Testis (tissue), 2 donors: ENCODE measurements at regions not wholly inside any gene's neighbourhood (a gene's known extent, or its start where the extent isn't known, plus 50 kb on each side); places are given as distances from the start of the nearest gene placed in this dataset.
"Not testable (repeated sequence)": the region's sequence is repeated elsewhere in the genome, so short reads cannot be mapped to it uniquely, and the experiment has no call there.

Source experiments
- DNase-seq: peaks from one replicate; pipeline ENCODE4 v3.0.0-alpha.2; 2019
- H3K27ac ChIP-seq, 2 donors: fragments of 200-600 bp; sonication (generic); one replicate each; pipeline ENCODE4 v1.5.1; 2019
- H3K27me3 ChIP-seq: fragments of 200-600 bp; sonication (generic); one replicate; pipeline ENCODE4 v1.5.1; 2019
- H3K36me3 ChIP-seq: fragments of 200-600 bp; sonication (generic); one replicate; pipeline ENCODE4 v1.5.1; 2017; ENCODE audit warnings: low read depth; ENCODE audit errors: missing control alignments
- H3K4me1 ChIP-seq: fragments of 200-600 bp; sonication (generic); one replicate; pipeline ENCODE4 v1.5.1; 2019
- H3K4me3 ChIP-seq, 2 donors: fragments of 200-600 bp; sonication (generic); one replicate each; pipeline ENCODE4 v1.5.1; 2017 to 2019
- H3K9me3 ChIP-seq: fragments of 200-600 bp; sonication (generic); one replicate; pipeline ENCODE4 v1.5.1; 2017
- POLR2A ChIP-seq: fragments of 450-650 bp; IDR thresholded peaks from one replicate; pipeline ENCODE4 v1.6.1; 2017; ENCODE audit warnings: antibody characterized with exemption, mild to moderate bottlenecking, moderate library complexity
- WGBS, 2 donors: methylation state at CpG; one replicate each; pipeline ENCODE4 v1.1.5; 2018; 5-methylcytosine and 5-hydroxymethylcytosine counted together
- intact Hi-C: fragments of 100-400 bp; cut with DNase I; formaldehyde crosslinking; loops from one replicate; pipeline ENCODE4 v1.15.1; 2023; ENCODE audit warnings: low total_unique reads
- TF ChIP-seq, protein P1 (sequence below), 3 experiments: fragments of 450-650 bp in 2 of 3; fragments of 200-600 bp in 1 of 3; sonication (generic) in 1 of 3; IDR thresholded peaks; one replicate each; pipeline ENCODE4 v1.5.1; 2016 to 2019; ENCODE audit warnings: antibody characterized with exemption in 3 of 3, mild to moderate bottlenecking in 2 of 3, moderate library complexity in 1 of 3

DNA sequence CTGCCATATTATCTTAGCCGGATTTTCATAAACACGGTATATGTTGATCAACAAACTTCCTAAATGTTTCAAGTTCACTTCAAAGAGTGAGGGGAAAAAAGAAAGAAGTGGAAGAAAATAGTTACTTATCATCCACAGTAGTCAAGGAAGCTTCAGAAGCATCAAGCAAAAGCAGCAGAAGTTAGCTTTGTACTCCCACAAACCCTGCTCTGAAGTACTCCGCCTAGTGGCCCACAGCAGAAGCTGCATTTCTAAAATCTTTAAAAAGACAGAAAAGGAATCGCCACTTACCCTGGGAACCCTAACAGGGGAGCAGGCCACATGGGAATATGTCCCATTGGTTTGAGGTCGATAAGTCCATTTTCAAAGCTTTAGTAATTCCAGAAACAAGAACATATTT is 158.1 kb downstream of the FOXD4L6 start:
- TF ChIP-seq, protein P1, sequence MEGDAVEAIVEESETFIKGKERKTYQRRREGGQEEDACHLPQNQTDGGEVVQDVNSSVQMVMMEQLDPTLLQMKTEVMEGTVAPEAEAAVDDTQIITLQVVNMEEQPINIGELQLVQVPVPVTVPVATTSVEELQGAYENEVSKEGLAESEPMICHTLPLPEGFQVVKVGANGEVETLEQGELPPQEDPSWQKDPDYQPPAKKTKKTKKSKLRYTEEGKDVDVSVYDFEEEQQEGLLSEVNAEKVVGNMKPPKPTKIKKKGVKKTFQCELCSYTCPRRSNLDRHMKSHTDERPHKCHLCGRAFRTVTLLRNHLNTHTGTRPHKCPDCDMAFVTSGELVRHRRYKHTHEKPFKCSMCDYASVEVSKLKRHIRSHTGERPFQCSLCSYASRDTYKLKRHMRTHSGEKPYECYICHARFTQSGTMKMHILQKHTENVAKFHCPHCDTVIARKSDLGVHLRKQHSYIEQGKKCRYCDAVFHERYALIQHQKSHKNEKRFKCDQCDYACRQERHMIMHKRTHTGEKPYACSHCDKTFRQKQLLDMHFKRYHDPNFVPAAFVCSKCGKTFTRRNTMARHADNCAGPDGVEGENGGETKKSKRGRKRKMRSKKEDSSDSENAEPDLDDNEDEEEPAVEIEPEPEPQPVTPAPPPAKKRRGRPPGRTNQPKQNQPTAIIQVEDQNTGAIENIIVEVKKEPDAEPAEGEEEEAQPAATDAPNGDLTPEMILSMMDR (IDR thresholded peaks at IDR 0.05): peak in 1 of 3 experiments; percentile 37
- H3K4me1 ChIP-seq, H3K9me3 ChIP-seq, H3K27ac ChIP-seq, H3K36me3 ChIP-seq, H3K4me3 ChIP-seq, H3K27me3 ChIP-seq, DNase-seq, intact Hi-C loops: not testable (repeated sequence)
- 43 to 52% methylated on average over 5 of the region's 5 CpGs for WGBS, 2 donors

GRCh38 chr9:40962461-40962860 is 166.0 kb downstream of the FOXD4L6 start:
- H3K27me3 ChIP-seq, H3K36me3 ChIP-seq, DNase-seq, H3K4me1 ChIP-seq, H3K9me3 ChIP-seq, H3K27ac ChIP-seq, intact Hi-C loops, H3K4me3 ChIP-seq: not testable (repeated sequence)
- 25 to 52% methylated on average over 2 to 4 of the region's 6 CpGs for WGBS, 2 donors

DNA sequence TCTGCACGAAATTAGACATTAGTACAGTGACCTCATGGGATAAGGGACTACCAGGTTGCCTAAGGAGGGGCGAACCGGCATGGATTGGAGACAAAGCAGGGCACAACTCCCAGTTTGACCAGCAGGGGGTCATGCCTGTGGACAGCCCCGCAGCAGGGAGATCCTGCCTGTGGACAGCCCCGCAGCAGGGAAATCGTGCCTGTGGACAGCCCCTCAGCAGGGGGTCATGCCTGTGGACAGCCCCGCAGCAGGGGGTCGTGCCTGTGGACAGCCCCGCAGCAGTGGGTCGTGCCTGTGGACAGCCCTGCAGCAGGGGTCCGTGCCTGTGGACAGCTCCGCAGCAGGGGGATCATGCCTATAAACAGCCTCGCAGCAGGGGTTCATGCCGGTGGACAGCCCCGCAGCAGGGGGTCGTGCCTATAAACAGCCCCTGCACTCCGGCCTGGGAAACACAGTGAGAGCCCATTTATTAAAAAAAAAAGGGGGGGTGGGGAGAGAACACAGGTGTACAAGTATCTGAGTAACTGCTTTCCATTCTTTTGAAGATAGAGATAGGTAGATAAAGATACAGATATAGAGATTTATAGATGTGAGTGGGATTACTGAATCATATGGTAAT is 176.5 kb downstream of the FOXD4L6 start:
- DNase-seq, intact Hi-C loops, H3K27ac ChIP-seq, H3K9me3 ChIP-seq, H3K4me1 ChIP-seq, H3K4me3 ChIP-seq, H3K27me3 ChIP-seq, H3K36me3 ChIP-seq: not testable (repeated sequence)
- 54 to 68% methylated on average over 17 of the region's 17 CpGs for WGBS, 2 donors

DNA sequence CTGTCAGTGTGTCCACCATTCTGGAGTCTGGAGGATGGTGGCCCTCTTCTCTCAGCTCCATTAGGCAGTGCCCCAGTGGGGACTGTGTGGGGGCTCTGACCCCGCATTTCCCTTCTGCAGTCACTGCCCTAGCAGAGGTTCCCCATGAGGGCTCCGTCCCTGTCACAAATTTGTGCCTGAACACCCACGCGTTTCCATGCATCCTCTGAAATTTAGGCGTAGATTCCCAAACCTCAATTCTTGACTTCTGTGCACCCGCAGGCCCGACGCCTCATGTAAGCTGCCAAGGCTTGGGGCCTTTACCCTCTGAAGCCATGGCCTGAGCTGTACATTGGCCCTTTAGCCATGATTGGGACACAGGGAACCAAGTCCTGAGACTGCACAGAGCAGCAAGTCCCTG is 182.3 kb downstream of the FOXD4L6 start:
- DNase-seq, intact Hi-C loops, H3K27me3 ChIP-seq, H3K9me3 ChIP-seq, H3K4me1 ChIP-seq, H3K36me3 ChIP-seq, H3K27ac ChIP-seq, H3K4me3 ChIP-seq: not testable (repeated sequence)
- WGBS, 2 donors: 89 to 91% methylated on average over 8 of the region's 8 CpGs

DNA sequence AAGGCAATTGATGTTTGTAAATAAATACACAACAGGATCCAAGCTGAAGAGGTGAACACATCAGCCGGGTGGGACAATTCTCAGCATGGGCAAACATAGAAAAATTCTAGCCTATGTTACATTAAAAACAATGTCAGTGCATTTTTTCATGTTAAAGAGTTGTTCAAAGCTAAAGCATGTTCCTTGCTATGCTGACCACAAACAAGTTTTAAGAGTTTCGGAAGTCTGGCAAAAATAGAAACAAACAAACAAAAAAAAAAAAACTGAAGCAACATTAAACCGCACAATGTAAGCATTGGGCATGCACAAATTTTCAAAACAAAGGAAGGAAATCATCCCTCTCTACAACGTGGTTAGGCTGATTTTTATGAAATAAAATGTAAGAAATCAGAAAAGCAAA is 185.8 kb downstream of the FOXD4L6 start:
- H3K27ac ChIP-seq, H3K36me3 ChIP-seq, DNase-seq, H3K4me3 ChIP-seq, intact Hi-C loops, H3K27me3 ChIP-seq, H3K4me1 ChIP-seq, H3K9me3 ChIP-seq: not testable (repeated sequence)
- WGBS, 2 donors: 63 to 67% methylated on average over 4 of the region's 4 CpGs

GRCh38 chr9:40939888-40940209 is 188.6 kb downstream of the FOXD4L6 start:
- H3K9me3 ChIP-seq, DNase-seq, H3K4me3 ChIP-seq, H3K27me3 ChIP-seq, H3K4me1 ChIP-seq, H3K36me3 ChIP-seq, intact Hi-C loops, H3K27ac ChIP-seq: not testable (repeated sequence)
- WGBS, 2 donors: 69 to 88% methylated on average over 1 of the region's 1 CpG

DNA sequence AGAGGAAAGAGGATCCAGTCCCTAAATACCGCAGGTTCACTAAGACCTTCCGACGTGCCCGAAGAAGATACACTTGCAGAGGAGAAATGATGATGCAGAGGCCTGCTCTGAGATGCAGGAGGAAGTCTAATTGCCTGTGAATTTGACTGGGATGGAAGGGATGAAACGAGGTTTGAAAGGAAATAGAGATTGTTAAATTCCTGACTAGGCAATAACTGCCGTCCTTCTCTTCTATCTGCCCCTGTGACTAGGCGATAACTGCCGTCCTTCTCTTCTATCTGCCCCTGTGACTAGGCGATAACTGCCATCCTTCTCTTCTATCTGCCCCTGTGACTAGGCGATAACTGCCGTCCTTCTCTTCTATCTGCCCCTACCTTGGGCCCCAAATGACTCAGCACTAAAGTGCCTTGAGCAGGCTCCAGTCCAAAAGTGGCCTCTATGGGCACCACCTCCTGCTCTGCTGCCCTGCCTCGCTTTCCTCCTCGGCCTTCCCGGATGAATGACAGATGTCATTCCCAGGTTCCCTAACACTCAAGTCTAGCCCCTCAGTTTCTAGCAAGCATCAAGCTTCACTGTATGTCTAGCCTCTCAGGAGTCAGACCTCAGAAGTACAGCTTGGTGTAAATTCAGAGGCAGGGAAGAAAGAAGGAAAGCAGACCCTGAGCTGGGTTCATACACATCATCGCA is 189.1 kb downstream of the FOXD4L6 start:
- 67 to 77% methylated on average over 15 of the region's 15 CpGs for WGBS, 2 donors
- DNase-seq, H3K9me3 ChIP-seq, intact Hi-C loops, H3K4me1 ChIP-seq, H3K36me3 ChIP-seq, H3K27me3 ChIP-seq, H3K4me3 ChIP-seq, H3K27ac ChIP-seq: not testable (repeated sequence)

DNA sequence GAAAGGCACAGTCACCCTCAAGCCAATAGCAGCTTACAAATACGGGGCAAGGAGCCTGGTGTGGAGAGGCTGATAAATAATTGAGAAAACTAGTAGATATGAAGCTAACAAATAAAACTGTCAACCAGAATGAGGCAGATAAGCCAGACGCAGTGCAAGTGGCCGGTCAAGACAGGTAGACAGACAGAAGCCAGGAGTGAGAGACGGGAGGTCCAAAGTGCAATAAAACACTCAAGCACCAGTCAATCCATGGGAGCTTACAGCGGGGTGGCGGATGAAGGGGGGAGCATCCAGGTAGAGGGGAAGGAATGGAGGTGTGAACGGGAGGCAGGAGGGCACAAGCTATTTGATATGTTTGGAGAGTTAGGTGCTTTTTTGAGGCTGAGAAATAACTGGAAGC is 193.1 kb downstream of the FOXD4L6 start:
- Histone ChIP-seq H3K4me3 (no peak overlapping the region), H3K9me3 (peaks cover 8% of the 10 kb centered on the region), H3K36me3 (no peaks in the 10 kb centered on the region), H3K27me3 (no peaks in the 10 kb centered on the region), H3K27ac (no peak overlapping the region), H3K4me1 (no peaks in the 10 kb centered on the region)
- intact Hi-C loops: no loop called here
- WGBS, 2 donors: 61 to 74% methylated on average over 7 of the region's 7 CpGs
- DNase-seq: no peak
- TF ChIP-seq, protein P1 (IDR thresholded peaks at IDR 0.05): no peak
- no peak for TF ChIP-seq POLR2A

DNA sequence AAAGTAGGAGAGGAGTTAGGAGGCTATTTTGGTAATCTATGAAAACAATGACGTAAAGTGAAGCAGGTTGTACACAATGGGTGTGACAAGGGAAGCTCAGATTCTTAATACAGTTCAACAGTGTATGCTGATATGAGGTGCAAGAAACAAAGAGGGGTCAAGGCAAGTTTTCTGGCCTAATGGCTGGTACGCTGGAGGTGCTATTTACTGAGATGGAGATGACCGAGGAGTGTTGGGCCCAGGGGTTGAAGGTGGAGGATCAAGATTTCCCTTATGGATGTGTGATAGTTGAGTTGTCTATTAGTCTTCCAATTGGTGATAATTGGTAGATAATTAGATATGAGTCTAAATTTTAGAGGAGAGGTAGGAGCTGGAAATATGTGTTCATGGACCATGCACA is 194.0 kb downstream of the FOXD4L6 start:
- H3K27ac ChIP-seq, DNase-seq, H3K9me3 ChIP-seq, intact Hi-C loops, H3K27me3 ChIP-seq, H3K4me3 ChIP-seq, H3K36me3 ChIP-seq, H3K4me1 ChIP-seq: not testable (repeated sequence)
- WGBS, 2 donors: 67 to 79% methylated on average over 3 of the region's 3 CpGs

DNA sequence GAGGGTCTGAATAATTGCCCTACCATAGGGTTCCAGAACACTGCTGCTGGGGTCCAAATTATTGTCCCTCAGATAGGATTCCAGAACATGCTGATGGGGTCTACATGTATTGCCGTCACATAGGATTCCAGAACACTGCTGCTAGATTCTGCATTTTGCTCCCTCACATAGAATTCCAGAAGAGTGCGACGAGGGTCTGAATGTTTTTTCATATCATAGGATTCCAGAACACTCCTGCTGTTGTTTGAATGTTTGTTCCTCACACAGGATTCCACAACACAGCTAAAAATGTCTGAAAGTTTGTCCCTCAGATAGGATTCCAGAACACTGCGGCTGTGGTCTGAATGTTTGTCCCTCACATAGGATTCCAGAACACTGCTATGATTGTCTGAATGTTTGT is 198.1 kb downstream of the FOXD4L6 start:
- intact Hi-C loops, H3K9me3 ChIP-seq: not testable (repeated sequence)
- WGBS, 2 donors: 58 to 70% methylated on average over 4 of the region's 4 CpGs

More for the DNA sequence above, 198.1 kb downstream of the FOXD4L6 start:
- not testable (repeated sequence) for DNase-seq, H3K36me3 ChIP-seq, H3K4me1 ChIP-seq, H3K4me3 ChIP-seq, H3K27me3 ChIP-seq, H3K27ac ChIP-seq
